ENCODE measurements at regions not wholly inside any gene's neighbourhood (a gene's known extent, or its start where the extent isn't known, plus 50 kb on each side); places are given as distances from the start of the nearest gene placed in this dataset.

DNA sequence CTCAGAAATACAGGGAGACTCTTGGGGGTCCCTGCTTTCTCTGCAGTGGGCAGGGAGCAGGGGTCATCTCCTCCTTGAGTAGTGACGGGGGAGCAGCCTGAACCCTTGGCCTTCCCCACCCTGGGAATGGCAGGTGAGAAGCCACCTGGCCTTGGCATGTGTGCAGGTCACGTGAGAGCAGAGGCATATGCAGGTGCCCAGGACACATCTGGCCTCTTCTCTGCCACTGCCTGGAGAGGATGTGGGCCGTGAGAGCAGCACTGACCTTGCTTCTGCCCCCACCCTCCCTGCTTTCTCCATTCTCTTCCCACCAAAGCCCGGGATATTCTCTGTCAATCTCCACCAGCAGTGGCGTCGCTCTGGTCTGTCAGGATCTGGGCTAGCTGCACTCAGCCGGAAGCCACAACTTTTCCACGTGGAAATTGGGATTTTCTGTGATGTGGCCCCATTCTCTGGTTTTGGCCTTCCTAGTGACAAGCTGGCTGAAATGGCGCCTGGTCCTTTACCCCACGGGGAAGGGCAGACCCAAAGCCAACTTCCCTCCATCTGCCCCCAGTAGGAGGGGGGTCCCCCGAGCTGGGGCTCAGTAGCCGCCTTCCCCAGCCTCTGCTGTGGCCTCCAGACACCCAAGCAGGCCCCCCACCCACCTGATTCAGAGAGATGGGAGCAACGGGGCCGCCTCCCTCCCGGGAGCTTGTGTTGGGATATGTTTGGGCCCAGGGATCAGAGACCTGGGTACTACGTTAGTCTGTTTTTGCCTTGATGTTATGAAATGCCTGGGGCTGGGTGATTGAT, 70.4 kb upstream of the FCN1 start:
- in situ Hi-C loops (cut with HindIII; ENCODE audit: low pct_ligation_motif_present, low sequenced_read_pairs): no loop called here
- Histone ChIP-seq H3K4me3 (ENCODE audit: low read depth, low read length) (no peak overlapping the region), H3K27me3 (replicated peaks) (no peaks in the 10 kb centered on the region), H3K36me3 (replicated peaks) (no peaks in the 10 kb centered on the region), H3K27ac (no peak overlapping the region)
- TF ChIP-seq, protein P1, sequence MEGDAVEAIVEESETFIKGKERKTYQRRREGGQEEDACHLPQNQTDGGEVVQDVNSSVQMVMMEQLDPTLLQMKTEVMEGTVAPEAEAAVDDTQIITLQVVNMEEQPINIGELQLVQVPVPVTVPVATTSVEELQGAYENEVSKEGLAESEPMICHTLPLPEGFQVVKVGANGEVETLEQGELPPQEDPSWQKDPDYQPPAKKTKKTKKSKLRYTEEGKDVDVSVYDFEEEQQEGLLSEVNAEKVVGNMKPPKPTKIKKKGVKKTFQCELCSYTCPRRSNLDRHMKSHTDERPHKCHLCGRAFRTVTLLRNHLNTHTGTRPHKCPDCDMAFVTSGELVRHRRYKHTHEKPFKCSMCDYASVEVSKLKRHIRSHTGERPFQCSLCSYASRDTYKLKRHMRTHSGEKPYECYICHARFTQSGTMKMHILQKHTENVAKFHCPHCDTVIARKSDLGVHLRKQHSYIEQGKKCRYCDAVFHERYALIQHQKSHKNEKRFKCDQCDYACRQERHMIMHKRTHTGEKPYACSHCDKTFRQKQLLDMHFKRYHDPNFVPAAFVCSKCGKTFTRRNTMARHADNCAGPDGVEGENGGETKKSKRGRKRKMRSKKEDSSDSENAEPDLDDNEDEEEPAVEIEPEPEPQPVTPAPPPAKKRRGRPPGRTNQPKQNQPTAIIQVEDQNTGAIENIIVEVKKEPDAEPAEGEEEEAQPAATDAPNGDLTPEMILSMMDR (IDR thresholded peaks at IDR 0.05; ENCODE audit: low read depth, low read length, missing control alignments): no peak
- no peak for DNase-seq

DNA sequence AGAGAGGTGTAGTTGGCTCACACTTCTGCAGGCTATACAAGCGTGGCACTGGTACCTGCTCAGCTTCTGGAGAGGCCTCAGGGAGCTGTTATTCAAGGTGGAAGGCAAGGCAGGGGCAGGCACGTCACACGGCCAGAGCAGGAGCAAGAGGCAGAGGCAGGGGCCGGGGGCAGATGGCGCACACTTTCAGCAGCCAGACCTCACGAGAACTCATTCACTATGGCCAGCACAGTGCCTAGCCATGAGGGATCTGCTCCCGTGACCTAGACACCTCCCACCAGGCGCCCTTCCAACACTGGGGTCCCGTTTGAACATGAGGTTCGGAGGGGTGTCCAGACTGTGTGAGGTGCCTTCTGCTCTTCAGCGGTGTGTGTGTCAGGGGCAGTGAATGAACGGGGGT, 71.0 kb upstream of the FCN1 start:
- TF ChIP-seq, protein P1 (IDR thresholded peaks at IDR 0.05; ENCODE audit: low read depth, low read length, missing control alignments): no peak
- Histone ChIP-seq H3K4me3 (ENCODE audit: low read depth, low read length) (no peak overlapping the region), H3K27me3 (replicated peaks) (no peaks in the 10 kb centered on the region), H3K36me3 (replicated peaks) (no peaks in the 10 kb centered on the region), H3K27ac (no peak overlapping the region)
- DNase-seq: no peak
- in situ Hi-C loops (cut with HindIII; ENCODE audit: low pct_ligation_motif_present, low sequenced_read_pairs): no loop called here

DNA sequence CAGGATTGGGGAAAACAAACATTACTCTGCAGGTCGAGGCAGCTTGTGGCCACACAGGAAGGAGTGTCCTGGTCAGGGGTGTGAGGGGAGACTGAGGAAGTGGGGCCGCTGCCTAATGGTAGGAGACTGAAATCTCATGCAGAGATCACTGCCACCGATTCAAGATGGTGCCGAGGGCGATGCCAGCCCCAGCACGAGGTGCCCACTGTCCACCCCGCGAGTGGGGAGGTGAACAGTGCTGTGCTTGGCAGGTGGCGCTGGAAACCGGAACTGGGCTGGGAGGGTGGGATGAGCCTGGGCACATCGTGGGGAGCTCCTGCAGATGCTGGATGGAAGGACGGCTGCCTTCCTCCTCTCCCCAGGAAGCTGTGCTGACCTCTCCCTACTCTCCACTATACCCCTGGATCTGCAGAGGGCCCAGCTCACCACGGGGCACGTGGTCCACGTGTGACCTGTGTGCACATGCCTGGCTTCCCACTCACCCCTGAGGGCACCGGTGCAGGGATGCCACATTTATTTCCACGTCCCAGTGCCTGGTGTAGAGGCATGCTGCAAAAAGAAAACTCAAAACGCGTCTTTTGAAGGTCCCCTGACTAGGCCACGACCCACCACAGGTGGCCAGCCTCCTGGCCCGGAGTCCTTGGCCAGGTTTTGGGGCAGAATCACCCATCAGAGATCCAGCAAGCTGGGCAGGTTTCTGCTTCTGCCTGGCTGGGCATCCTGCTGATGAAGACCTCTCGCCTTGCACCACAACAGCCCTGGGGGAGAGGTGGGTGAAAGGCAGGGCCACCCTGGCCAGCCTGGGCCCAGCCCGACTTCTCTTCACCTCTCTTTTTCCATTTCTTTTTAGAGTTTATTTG, 71.7 kb upstream of the FCN1 start:
- Histone ChIP-seq H3K4me3 (ENCODE audit: low read depth, low read length) (no peak overlapping the region), H3K27me3 (replicated peaks) (no peaks in the 10 kb centered on the region), H3K36me3 (replicated peaks) (no peaks in the 10 kb centered on the region), H3K27ac (no peak overlapping the region)
- no peak for DNase-seq
- TF ChIP-seq, protein P1 (IDR thresholded peaks at IDR 0.05; ENCODE audit: low read depth, low read length, missing control alignments): no peak
- in situ Hi-C loops (cut with HindIII; ENCODE audit: low pct_ligation_motif_present, low sequenced_read_pairs): no loop called here

DNA sequence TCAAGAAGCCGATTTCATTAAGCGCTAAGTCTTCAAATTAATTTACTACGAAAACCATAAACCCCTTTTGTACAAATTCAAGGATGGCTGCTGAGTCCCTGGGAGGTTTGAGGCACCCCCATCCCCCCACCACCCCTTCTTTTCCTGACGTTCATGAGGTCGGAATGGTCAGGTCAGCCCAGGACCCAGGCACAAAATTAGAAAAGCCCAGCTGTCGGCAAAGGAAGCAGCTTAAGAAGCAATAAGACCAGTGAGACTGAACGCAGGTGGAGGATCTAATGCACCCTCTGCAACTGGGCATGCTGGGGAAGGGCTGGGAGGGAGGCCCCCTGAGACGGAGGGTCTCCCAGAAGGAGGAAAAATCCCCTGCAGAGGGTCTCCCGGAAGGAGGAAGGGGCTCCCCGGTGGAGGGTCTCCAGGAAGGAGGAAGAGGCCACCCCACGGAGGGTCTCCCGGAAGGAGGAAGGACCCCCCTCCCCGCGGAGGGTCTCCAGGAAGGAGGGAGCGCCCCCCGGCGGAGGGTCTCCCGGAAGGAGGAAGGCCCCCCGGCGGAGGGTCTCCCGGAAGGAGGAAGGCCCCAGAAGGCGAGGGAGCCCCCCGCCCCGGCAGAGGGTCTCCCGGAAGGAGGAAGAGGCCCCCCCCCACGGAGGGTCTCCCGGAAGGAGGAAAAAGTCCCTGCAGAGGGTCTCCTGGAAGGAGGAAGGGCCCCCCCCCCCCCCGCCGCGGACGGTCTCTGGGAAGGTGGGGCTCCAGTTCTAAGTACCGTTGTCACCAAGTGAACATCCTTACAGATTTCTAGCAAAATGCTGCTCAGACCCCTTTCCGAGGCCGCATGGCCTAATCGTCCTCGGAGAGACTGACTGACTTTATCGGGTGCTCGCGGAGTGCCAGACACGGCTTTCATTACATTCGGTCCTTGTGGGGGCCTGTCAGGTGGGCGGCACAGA, 74.4 kb upstream of the FCN1 start:
- H3K4me3 ChIP-seq (ENCODE audit: low read depth, low read length): no peak overlapping the region

DNA sequence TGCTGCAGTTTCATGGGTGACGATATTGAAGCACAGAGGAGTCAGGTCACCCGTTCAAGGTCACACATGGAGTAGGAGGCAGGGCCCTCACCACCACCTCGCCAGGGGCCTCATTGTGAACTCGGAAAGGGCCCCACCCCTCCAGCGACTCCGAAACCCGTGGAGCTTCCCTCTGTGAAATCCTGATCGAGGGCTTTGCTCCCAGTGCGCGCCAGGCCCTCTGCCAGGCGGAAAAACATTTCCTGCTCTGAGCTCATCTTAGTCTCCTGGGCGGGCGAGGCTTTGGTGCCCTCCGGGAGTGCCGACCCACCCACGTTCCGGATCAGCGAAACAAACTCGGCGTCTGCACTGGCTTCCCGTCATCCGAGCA, 75.0 kb upstream of the FCN1 start:
- TF ChIP-seq, protein P1 (IDR thresholded peaks at IDR 0.05; ENCODE audit: low read depth, low read length, missing control alignments): no peak
- no peaks in the 10 kb centered on the region for H3K36me3 ChIP-seq (replicated peaks)
- H3K27me3 ChIP-seq (replicated peaks): no peaks in the 10 kb centered on the region
- no peak for DNase-seq
- no peak overlapping the region for H3K27ac ChIP-seq
- no peak overlapping the region for H3K4me3 ChIP-seq (ENCODE audit: low read depth, low read length)
- in situ Hi-C loops (cut with HindIII; ENCODE audit: low pct_ligation_motif_present, low sequenced_read_pairs): no loop called here

More for the DNA sequence above, 74.4 kb upstream of the FCN1 start:
- Histone ChIP-seq H3K27ac (no peak overlapping the region), H3K27me3 (replicated peaks) (no peaks in the 10 kb centered on the region), H3K36me3 (replicated peaks) (no peaks in the 10 kb centered on the region)
- in situ Hi-C loops (cut with HindIII; ENCODE audit: low pct_ligation_motif_present, low sequenced_read_pairs): no loop called here
- TF ChIP-seq, protein P1 (IDR thresholded peaks at IDR 0.05; ENCODE audit: low read depth, low read length, missing control alignments): no peak
- no peak for DNase-seq
